SK-N-SH treated with all-trans-retinoic acid at 6 μM for 48 hours (cell line): ENCODE measurements at regions not wholly inside any gene's neighbourhood (a gene's known extent, or its start where the extent isn't known, plus 50 kb on each side); places are given as distances from the start of the nearest gene placed in this dataset.

Experiments
- OSR1 ChIP-seq: fragments of 250-450 bp; sonication (Bioruptor Pico); IDR thresholded peaks from 2 replicates; pipeline ENCODE4 v1.8.0; 2022; ENCODE audit warnings: moderate library complexity, mild to moderate bottlenecking, inconsistent platforms
- TF ChIP-seq, protein P1 (sequence below): fragments of 250-450 bp; sonication (Bioruptor Pico); IDR thresholded peaks from 2 replicates; pipeline ENCODE4 v1.8.0; 2020; ENCODE audit warnings: mild to moderate bottlenecking, moderate library complexity, borderline replicate concordance
- TF ChIP-seq, protein P2 (sequence below): fragments of 250-450 bp; sonication (Bioruptor Pico); IDR thresholded peaks from 2 replicates; pipeline ENCODE4 v1.8.0; 2021; ENCODE audit warnings: low read depth, mild to moderate bottlenecking, moderate library complexity, borderline replicate concordance

GRCh38 chr2:12210016-12210933 lies 463.8 kb downstream of the LPIN1 start:
- TF ChIP-seq, protein P1, sequence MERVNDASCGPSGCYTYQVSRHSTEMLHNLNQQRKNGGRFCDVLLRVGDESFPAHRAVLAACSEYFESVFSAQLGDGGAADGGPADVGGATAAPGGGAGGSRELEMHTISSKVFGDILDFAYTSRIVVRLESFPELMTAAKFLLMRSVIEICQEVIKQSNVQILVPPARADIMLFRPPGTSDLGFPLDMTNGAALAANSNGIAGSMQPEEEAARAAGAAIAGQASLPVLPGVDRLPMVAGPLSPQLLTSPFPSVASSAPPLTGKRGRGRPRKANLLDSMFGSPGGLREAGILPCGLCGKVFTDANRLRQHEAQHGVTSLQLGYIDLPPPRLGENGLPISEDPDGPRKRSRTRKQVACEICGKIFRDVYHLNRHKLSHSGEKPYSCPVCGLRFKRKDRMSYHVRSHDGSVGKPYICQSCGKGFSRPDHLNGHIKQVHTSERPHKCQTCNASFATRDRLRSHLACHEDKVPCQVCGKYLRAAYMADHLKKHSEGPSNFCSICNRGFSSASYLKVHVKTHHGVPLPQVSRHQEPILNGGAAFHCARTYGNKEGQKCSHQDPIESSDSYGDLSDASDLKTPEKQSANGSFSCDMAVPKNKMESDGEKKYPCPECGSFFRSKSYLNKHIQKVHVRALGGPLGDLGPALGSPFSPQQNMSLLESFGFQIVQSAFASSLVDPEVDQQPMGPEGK (CRISPR knock-in tag), result no peak
- TF ChIP-seq, protein P2, sequence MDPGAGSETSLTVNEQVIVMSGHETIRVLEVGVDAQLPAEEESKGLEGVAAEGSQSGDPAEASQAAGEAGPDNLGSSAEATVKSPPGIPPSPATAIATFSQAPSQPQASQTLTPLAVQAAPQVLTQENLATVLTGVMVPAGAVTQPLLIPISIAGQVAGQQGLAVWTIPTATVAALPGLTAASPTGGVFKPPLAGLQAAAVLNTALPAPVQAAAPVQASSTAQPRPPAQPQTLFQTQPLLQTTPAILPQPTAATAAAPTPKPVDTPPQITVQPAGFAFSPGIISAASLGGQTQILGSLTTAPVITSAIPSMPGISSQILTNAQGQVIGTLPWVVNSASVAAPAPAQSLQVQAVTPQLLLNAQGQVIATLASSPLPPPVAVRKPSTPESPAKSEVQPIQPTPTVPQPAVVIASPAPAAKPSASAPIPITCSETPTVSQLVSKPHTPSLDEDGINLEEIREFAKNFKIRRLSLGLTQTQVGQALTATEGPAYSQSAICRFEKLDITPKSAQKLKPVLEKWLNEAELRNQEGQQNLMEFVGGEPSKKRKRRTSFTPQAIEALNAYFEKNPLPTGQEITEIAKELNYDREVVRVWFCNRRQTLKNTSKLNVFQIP, result no peak
- TF ChIP-seq OSR1 (CRISPR knock-in tag), result no peak
